GM19372 (cell line): ENCODE measurements at regions not wholly inside any gene's neighbourhood (a gene's known extent, or its start where the extent isn't known, plus 50 kb on each side); places are given as distances from the start of the nearest gene placed in this dataset.

Experiments used
- ATAC-seq: cut with Tn5 transposase; IDR thresholded peaks from one replicate; pipeline ENCODE4 v1.9.1; 2021; ENCODE audit warnings: mild to moderate bottlenecking, low read depth, moderate library complexity; ENCODE audit not compliant: unreplicated experiment

- no peak for ATAC-seq
Observed at GRCh38 chr6:83792846-83793245, 60.3 kb upstream of the RIPPLY2 start.

GRCh38 chr6:83781506-83781905 is 71.7 kb upstream of the RIPPLY2 start:
- ATAC-seq, result no peak

- ATAC-seq, result peak; percentile 64
Observed at GRCh38 chr6:83770910-83771309, 62.0 kb upstream of the SNAP91 start.

- no peak for ATAC-seq
Observed at GRCh38 chr6:83769413-83769812, 60.5 kb upstream of the SNAP91 start.

DNA sequence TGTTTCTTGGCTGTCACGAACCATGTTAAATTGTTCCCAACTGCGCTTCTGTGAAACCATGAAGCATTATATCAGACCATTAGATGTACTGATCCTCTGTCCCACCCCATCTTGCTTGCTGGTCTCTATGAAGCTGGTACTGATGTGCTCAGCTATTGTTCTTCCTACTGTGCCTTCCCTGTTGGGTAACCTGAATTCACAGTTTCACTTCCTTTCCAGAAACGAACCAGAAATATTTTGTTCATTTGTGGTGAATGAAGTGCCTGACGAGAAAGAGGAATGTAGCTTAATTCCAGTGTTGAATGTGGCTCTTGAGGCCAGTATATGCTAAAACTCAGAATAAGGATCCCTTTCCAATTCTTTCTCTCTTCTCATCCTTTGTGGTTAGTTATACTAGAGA is 58.1 kb upstream of the SNAP91 start:
- ATAC-seq, result no peak
